ENCODE measurements at regions not wholly inside any gene's neighbourhood (a gene's known extent, or its start where the extent isn't known, plus 50 kb on each side); places are given as distances from the start of the nearest gene placed in this dataset.

DNA sequence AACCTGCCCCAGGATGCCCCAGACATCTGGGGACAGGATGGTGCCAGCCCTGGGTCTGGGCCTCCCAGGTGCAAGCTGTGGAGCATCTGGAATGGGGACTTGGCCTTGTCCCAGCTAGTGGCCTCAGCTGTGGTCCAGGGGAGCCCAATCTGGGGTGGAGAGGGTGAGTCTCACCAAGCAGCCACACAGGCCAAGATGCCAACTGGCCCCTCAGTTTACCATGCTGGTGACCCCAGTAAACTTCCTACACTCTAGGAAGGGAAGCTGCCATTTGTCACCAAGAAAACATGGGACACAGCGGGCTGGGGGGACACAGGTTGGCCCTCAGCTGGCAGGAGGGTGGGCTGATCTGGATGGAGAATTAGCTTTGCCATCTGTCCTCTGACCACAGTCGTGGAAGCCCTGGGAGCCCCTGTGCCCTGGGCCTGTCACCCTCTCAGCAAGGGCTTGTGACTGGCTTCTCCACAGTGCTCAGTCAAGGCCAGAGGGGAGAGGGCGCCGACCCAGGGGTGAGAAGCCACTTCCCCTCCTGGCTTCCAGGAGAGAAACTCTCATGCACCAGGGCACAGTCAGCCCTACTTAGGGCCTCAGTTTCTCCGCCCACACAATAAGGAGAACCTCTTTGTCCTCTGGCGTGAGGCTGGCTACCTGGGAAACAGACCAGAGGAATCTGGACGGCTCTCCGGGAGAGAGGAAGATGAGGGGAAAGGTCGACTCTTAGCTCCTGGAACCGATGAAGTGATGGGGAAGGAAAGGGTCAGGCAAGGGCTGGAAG, 126.4 kb upstream of the SMURF2 start:
- in situ Hi-C loops (cut with HindIII; ENCODE audit: low sequenced_read_pairs): no loop called here
- no peak for DNase-seq (ENCODE audit: low read depth)
- TF ChIP-seq, protein P1, sequence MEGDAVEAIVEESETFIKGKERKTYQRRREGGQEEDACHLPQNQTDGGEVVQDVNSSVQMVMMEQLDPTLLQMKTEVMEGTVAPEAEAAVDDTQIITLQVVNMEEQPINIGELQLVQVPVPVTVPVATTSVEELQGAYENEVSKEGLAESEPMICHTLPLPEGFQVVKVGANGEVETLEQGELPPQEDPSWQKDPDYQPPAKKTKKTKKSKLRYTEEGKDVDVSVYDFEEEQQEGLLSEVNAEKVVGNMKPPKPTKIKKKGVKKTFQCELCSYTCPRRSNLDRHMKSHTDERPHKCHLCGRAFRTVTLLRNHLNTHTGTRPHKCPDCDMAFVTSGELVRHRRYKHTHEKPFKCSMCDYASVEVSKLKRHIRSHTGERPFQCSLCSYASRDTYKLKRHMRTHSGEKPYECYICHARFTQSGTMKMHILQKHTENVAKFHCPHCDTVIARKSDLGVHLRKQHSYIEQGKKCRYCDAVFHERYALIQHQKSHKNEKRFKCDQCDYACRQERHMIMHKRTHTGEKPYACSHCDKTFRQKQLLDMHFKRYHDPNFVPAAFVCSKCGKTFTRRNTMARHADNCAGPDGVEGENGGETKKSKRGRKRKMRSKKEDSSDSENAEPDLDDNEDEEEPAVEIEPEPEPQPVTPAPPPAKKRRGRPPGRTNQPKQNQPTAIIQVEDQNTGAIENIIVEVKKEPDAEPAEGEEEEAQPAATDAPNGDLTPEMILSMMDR (IDR thresholded peaks at IDR 0.05; ENCODE audit: low read depth, low read length, missing control alignments): no peak
- H3K4me3 ChIP-seq (ENCODE audit: low read depth, low read length): no peak overlapping the region

DNA sequence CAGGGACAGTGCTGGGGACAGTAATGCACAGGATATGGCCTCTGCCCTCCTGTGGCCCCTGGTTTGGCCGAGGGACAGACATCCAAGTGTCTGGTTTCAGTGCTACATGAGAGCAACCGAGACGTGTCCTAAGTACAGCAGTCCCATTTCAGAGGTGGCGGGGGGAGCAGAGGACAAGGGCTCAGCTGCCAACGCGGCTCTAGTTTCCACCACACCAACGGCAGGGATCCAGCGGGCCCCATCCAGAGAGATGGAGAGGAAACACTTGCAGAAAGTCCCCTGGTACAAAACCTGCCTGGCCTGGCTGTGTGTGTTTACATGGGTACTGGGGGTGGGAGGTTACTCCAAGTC, 125.8 kb upstream of the SMURF2 start:
- no peak overlapping the region for H3K4me3 ChIP-seq (ENCODE audit: low read depth, low read length)

DNA sequence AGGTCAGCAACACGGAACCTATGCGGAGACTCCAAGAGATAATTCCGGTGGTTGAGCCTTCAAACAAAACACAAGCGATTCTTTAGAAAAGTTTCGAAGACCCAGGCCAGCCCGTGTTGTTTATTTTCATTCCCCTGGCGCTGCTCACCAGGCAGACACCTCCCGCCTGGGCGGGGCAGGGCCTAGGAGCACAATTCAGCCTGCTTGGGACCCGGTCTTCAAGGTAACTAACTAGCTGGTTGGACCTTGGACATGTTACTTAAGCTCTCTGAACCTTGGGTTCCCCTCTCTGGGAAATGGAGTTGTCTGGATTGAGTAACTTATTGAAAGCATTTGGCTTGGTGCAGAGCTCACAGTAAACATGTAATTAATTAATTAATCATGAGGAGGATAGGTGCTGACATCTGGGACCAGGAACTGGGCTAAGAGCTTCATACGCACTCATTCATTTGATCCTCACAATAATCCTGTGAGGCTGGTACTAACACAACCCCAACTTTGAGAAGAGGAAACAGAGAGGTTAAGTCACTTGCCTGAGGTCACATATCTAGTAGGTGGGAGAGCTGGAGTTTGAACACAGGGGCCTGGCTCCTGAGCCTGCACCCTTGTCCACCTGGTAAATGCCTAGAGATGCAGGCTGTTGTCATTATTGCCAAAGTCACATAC, 125.3 kb upstream of the SMURF2 start:
- in situ Hi-C loops (cut with HindIII; ENCODE audit: low sequenced_read_pairs): no loop called here
- TF ChIP-seq, protein P1 (IDR thresholded peaks at IDR 0.05; ENCODE audit: low read depth, low read length, missing control alignments): no peak
- H3K4me3 ChIP-seq (ENCODE audit: low read depth, low read length): no peak overlapping the region
- no peak for DNase-seq (ENCODE audit: low read depth)

More for the DNA sequence above, 125.8 kb upstream of the SMURF2 start:
- in situ Hi-C loops (cut with HindIII; ENCODE audit: low sequenced_read_pairs): no loop called here
- no peak for DNase-seq (ENCODE audit: low read depth)
- TF ChIP-seq, protein P1 (IDR thresholded peaks at IDR 0.05; ENCODE audit: low read depth, low read length, missing control alignments): no peak

DNA sequence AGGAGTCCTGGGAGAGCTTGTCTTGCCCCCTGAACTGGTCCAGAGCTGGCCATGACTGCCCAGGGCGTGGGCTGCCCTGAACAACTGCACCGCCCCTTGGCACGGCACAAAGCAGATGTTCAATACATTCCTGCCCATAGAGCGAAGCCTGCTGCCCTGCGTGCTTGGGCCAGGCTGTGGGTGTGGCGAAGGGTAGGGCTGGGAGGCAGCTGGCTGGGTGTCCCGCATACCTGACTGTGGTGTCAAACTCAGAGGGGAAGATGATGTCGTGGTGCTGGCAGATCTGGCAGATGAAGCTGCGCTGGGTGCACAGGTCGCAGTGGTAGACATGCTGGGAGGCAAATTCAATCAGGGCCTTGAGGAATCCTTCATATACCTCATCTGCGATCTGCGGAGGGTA, 124.2 kb upstream of the SMURF2 start:
- in situ Hi-C loops (cut with HindIII; ENCODE audit: low sequenced_read_pairs): no loop called here
- no peak for DNase-seq (ENCODE audit: low read depth)
- TF ChIP-seq, protein P1 (IDR thresholded peaks at IDR 0.05; ENCODE audit: low read depth, low read length, missing control alignments): no peak
- no peak overlapping the region for H3K4me3 ChIP-seq (ENCODE audit: low read depth, low read length)

DNA sequence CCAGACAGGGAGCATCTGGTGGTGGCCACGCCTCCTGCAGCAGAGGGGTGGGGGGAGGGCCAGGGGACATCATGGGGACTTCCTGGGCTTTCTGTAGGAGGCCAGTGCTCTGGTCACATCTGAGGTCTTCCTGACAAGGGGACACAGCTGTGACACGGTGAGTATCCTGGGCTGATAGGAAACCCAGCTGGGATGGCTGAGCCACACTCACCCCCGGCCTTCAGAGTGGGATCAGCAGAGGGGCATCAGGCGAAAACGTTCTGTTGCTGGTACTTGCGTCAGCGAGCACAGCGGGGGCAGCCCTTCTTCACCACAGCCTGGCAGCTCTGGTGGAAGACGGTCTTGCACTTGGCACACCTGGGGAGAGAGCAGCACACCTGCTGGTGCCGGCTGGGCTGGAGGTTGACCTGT, 122.9 kb upstream of the SMURF2 start:
- in situ Hi-C loops (cut with HindIII; ENCODE audit: low sequenced_read_pairs): no loop called here
- no peak for DNase-seq (ENCODE audit: low read depth)
- H3K4me3 ChIP-seq (ENCODE audit: low read depth, low read length): no peak overlapping the region
- TF ChIP-seq, protein P1 (IDR thresholded peaks at IDR 0.05; ENCODE audit: low read depth, low read length, missing control alignments): no peak

DNA sequence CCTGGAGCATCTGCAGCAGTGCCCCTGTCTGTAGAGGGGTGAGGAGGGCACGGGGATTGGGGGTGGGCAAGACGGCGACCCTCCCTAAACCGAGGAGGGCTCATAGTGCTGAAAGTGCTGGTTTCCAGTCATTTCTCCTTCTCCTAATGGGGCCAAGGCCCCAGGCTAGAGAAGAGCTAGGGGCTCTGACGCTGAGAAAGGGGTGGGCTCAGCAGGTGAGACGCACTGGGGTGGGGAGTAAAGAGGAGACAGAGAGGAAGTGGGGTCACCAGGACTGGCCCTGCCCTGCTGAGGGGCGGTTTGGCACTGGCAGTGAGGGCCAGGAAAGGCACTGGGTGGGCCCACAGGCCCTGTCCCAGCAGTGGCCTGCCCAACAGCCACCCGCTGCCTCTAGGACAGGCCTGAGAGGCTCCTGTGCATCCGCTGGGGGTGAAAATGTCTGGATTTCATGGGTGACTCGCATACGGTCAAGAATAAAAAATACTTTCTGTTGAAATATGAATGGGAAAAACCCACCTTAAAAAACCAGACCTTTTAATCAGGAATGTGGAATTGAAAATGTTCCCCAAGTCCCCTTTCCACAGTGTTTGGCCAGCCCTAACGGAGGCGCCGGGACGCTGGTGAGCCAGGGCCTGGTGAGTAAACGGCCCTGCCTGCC, 122.4 kb upstream of the SMURF2 start:
- in situ Hi-C loops (cut with HindIII; ENCODE audit: low sequenced_read_pairs): no loop called here
- TF ChIP-seq, protein P1 (IDR thresholded peaks at IDR 0.05; ENCODE audit: low read depth, low read length, missing control alignments): no peak
- no peak overlapping the region for H3K4me3 ChIP-seq (ENCODE audit: low read depth, low read length)
- no peak for DNase-seq (ENCODE audit: low read depth)
